NCI-H2196 treated with DMSO at 0.1 percent for 48 hours (cell line): ENCODE measurements at regions not wholly inside any gene's neighbourhood (a gene's known extent, or its start where the extent isn't known, plus 50 kb on each side); places are given as distances from the start of the nearest gene placed in this dataset.

Source experiments
- DNase-seq: peaks from one replicate; lab custom pipeline; 2025; ENCODE audit not compliant: unreplicated experiment; lab: John Stamatoyannopoulos, UW

GRCh38 chr11:115922876-115923275, 418.7 kb upstream of the CADM1 start:
- DNase-seq: no peak

- no peak for DNase-seq
Observed at GRCh38 chr11:115921986-115922385, 417.8 kb upstream of the CADM1 start.

GRCh38 chr11:115921540-115921939, 417.3 kb upstream of the CADM1 start:
- no peak for DNase-seq

GRCh38 chr11:115920841-115921480, 416.7 kb upstream of the CADM1 start:
- DNase-seq: no peak

GRCh38 chr11:115920092-115920461, 415.9 kb upstream of the CADM1 start:
- DNase-seq: no peak

GRCh38 chr11:115919341-115920091, 415.3 kb upstream of the CADM1 start:
- DNase-seq: no peak

GRCh38 chr11:115918576-115918975, 414.4 kb upstream of the CADM1 start:
- no peak for DNase-seq

- no peak for DNase-seq
Observed at GRCh38 chr11:115916608-115917007, 412.4 kb upstream of the CADM1 start.

- peak; percentile 14 for DNase-seq
Observed at GRCh38 chr11:115912484-115912945, 408.3 kb upstream of the CADM1 start.

- no peak for DNase-seq
Observed at GRCh38 chr11:115911613-115912346, 407.6 kb upstream of the CADM1 start.

- DNase-seq: no peak
Observed at GRCh38 chr11:115910379-115910778, 406.2 kb upstream of the CADM1 start.

GRCh38 chr11:115906171-115906570, 402.0 kb upstream of the CADM1 start:
- no peak for DNase-seq

GRCh38 chr11:115905341-115906000, 401.3 kb upstream of the CADM1 start:
- DNase-seq: no peak

GRCh38 chr11:115903179-115903578, 399.0 kb upstream of the CADM1 start:
- DNase-seq: no peak

- no peak for DNase-seq
Observed at GRCh38 chr11:115901069-115901468, 396.9 kb upstream of the CADM1 start.

- DNase-seq: no peak
Observed at GRCh38 chr11:115900111-115900510, 395.9 kb upstream of the CADM1 start.

GRCh38 chr11:115897707-115898106, 393.5 kb upstream of the CADM1 start:
- DNase-seq: no peak

GRCh38 chr11:115896084-115896483, 391.9 kb upstream of the CADM1 start:
- DNase-seq: no peak

GRCh38 chr11:115895594-115895993, 391.4 kb upstream of the CADM1 start:
- DNase-seq: no peak

- no peak for DNase-seq
Observed at GRCh38 chr11:115894176-115894575, 390.0 kb upstream of the CADM1 start.

- no peak for DNase-seq
Observed at GRCh38 chr11:115893461-115894099, 389.4 kb upstream of the CADM1 start.
